KMS-11 (cell line): ENCODE measurements at regions not wholly inside any gene's neighbourhood (a gene's known extent, or its start where the extent isn't known, plus 50 kb on each side); places are given as distances from the start of the nearest gene placed in this dataset.

Source experiments
- H2AFZ ChIP-seq: fragments of 200-600 bp; sonication (generic); 2 replicates; pipeline ENCODE4 v1.6.1; 2016; ENCODE audit warnings: antibody characterized with exemption, mixed run types, low read depth
- H3K27ac ChIP-seq: fragments of 200-600 bp; sonication (generic); 2 replicates; pipeline ENCODE4 v1.6.1; 2016; ENCODE audit warnings: mild to moderate bottlenecking, mixed run types
- H3K27me3 ChIP-seq: fragments of 200-600 bp; sonication (generic); 2 replicates; pipeline ENCODE4 v1.6.1; 2017; ENCODE audit warnings: mild to moderate bottlenecking, low read depth, mixed run types, moderate library complexity; ENCODE audit not compliant: insufficient read depth
- H3K36me3 ChIP-seq: fragments of 200-600 bp; sonication (generic); 2 replicates; pipeline ENCODE4 v1.6.1; 2017; ENCODE audit warnings: mild to moderate bottlenecking, mixed run types; ENCODE audit not compliant: insufficient read depth
- H3K4me1 ChIP-seq: fragments of 200-600 bp; sonication (generic); 2 replicates; pipeline ENCODE4 v1.6.1; 2016; ENCODE audit warnings: mild to moderate bottlenecking, low read depth, mixed run types; ENCODE audit not compliant: poor library complexity, severe bottlenecking
- H3K4me2 ChIP-seq: fragments of 200-600 bp; sonication (generic); 2 replicates; pipeline ENCODE4 v1.7.0; 2016; ENCODE audit warnings: mild to moderate bottlenecking, mixed run types
- H3K4me3 ChIP-seq: fragments of 200-600 bp; sonication (generic); IDR thresholded peaks from 2 replicates; pipeline ENCODE4 v1.6.1; 2017; ENCODE audit warnings: low read depth, low read length, mixed read lengths; ENCODE audit not compliant: insufficient read depth
- H3K79me2 ChIP-seq: fragments of 200-600 bp; sonication (generic); 2 replicates; pipeline ENCODE4 v1.6.1; 2016; ENCODE audit warnings: low read depth, mixed run types; ENCODE audit not compliant: insufficient read depth
- H3K9ac ChIP-seq: fragments of 200-600 bp; sonication (generic); 2 replicates; pipeline ENCODE4 v1.6.1; 2016; ENCODE audit warnings: mild to moderate bottlenecking, mixed run types
- H4K20me1 ChIP-seq: fragments of 200-600 bp; sonication (generic); 2 replicates; pipeline ENCODE4 v1.6.1; 2016; ENCODE audit warnings: mild to moderate bottlenecking, mixed run types; ENCODE audit not compliant: insufficient read depth
- TF ChIP-seq, protein P1 (sequence below): fragments of 200-600 bp; sonication (generic); conservative IDR thresholded peaks from 2 replicates; pipeline ENCODE4 v1.6.1; 2017; ENCODE audit warnings: low read depth, mild to moderate bottlenecking, antibody characterized with exemption, low read length, moderate library complexity, mixed read lengths

DNA sequence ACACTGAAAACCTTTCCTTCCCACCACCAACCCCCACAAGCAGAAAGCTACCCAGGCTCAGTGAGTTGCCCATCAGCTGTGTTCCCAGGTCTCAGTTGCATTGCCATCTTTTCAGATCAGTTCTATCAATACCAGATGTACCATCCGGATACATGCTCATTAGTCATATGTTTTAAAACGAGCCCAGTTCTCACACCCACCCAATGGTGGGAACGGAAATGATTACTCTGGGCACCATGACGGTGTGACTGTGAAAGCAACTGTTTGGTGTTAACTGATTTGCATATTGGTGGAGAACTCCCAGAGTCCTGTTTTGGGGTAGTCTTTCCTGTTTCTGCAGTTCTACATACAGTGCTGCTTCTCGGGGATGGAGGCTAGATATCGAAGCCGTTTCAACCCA, 212.3 kb downstream of the TRIM36 start:
- no peaks in the 10 kb centered on the region for H3K27me3 ChIP-seq
- H4K20me1 ChIP-seq: no peaks in the 10 kb centered on the region

DNA sequence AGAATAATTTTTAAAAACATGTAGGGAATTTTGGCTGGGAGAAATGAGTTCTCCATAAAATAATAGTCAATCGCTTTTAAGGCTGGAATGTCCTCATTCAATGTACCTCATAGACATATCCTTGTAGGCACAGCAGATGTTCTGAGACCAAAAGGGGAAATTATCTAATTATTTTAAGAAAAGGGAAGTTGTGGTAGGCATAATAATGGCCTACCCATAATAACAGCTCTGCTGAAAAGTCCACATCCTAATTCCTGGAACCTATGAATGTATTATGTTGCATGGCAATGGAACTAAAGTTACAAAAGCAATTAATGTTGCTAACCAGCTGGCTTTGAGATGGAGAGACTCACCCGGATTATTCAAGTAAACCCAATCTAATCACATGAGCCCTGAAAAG, 216.1 kb downstream of the TRIM36 start:
- no peak overlapping the region for H3K9ac ChIP-seq
- H3K27me3 ChIP-seq: no peaks in the 10 kb centered on the region
- no peaks in the 10 kb centered on the region for H3K4me1 ChIP-seq
- no peak overlapping the region for H3K4me3 ChIP-seq
- no peak overlapping the region for H3K27ac ChIP-seq
- no peak overlapping the region for H3K4me2 ChIP-seq
- no peaks in the 10 kb centered on the region for H4K20me1 ChIP-seq
- no peaks in the 10 kb centered on the region for H3K79me2 ChIP-seq
- H2AFZ ChIP-seq: no peak overlapping the region
- no peaks in the 10 kb centered on the region for H3K36me3 ChIP-seq
- TF ChIP-seq, protein P1, sequence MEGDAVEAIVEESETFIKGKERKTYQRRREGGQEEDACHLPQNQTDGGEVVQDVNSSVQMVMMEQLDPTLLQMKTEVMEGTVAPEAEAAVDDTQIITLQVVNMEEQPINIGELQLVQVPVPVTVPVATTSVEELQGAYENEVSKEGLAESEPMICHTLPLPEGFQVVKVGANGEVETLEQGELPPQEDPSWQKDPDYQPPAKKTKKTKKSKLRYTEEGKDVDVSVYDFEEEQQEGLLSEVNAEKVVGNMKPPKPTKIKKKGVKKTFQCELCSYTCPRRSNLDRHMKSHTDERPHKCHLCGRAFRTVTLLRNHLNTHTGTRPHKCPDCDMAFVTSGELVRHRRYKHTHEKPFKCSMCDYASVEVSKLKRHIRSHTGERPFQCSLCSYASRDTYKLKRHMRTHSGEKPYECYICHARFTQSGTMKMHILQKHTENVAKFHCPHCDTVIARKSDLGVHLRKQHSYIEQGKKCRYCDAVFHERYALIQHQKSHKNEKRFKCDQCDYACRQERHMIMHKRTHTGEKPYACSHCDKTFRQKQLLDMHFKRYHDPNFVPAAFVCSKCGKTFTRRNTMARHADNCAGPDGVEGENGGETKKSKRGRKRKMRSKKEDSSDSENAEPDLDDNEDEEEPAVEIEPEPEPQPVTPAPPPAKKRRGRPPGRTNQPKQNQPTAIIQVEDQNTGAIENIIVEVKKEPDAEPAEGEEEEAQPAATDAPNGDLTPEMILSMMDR: no peak

More for the DNA sequence above, 212.3 kb downstream of the TRIM36 start:
- Histone ChIP-seq H3K27ac (no peak overlapping the region), H3K4me3 (no peak overlapping the region), H2AFZ (no peak overlapping the region), H3K4me2 (no peak overlapping the region), H3K36me3 (no peaks in the 10 kb centered on the region), H3K9ac (no peak overlapping the region), H3K4me1 (no peaks in the 10 kb centered on the region), H3K79me2 (no peaks in the 10 kb centered on the region)
- TF ChIP-seq, protein P1: no peak

DNA sequence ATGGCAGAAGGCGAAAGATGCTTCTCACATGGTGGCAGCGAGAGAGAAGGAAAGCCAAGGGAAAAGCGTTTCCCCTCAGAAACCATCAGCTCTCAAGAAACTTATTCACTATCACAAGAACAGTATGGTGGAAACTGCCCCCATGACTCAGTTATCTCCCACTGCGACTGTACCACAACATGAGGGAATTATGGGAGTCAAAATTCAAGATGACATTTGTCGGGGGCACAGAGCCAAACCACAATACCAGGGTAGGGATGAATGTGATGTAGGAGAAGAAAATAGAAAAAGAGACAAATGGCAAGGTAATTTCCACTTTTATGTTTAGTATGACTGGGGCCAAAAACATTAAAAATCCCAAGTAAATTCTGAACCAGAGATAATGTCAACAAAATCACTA, 216.8 kb downstream of the TRIM36 start:
- Histone ChIP-seq H3K36me3 (no peaks in the 10 kb centered on the region), H3K79me2 (no peaks in the 10 kb centered on the region), H3K27ac (no peak overlapping the region), H3K9ac (no peak overlapping the region), H3K4me2 (no peak overlapping the region), H3K4me3 (no peak overlapping the region), H4K20me1 (no peaks in the 10 kb centered on the region), H2AFZ (no peak overlapping the region), H3K27me3 (no peaks in the 10 kb centered on the region), H3K4me1 (no peaks in the 10 kb centered on the region)
- TF ChIP-seq, protein P1: no peak

DNA sequence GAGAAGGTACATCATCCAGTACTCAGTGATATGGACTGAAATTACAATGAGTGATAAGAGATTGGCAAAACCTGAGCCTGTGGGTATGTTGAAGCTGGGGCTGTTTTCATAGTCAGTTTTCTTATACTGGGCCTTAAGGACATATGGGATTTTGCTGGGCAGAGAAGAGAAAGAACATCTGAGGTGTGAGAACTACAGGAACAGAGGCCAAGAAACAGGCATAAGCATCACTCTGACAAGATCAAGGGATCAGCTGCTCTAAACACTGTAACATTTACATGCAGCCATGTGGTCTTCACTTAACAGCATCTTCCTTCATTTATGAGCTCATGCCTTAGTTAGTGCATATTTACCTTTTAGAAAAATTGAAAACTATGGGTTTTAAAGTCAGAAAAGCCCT, 220.0 kb downstream of the TRIM36 start:
- Histone ChIP-seq H3K27ac (no peak overlapping the region), H3K9ac (no peak overlapping the region), H3K27me3 (no peaks in the 10 kb centered on the region), H3K4me2 (no peak overlapping the region), H3K4me3 (no peak overlapping the region), H3K4me1 (no peaks in the 10 kb centered on the region), H4K20me1 (no peaks in the 10 kb centered on the region), H2AFZ (no peak overlapping the region), H3K79me2 (no peaks in the 10 kb centered on the region), H3K36me3 (no peaks in the 10 kb centered on the region)
- TF ChIP-seq, protein P1: no peak
